Endodermal cell (in vitro differentiated cells): ENCODE measurements at regions not wholly inside any gene's neighbourhood (a gene's known extent, or its start where the extent isn't known, plus 50 kb on each side); places are given as distances from the start of the nearest gene placed in this dataset.
"Not testable (repeated sequence)": the region's sequence is repeated elsewhere in the genome, so short reads cannot be mapped to it uniquely, and the experiment has no call there.

Source experiments
- DNase-seq: peaks from one replicate; pipeline ENCODE4 v3.0.0-alpha.2; 2017
- H3K27ac ChIP-seq: 2 replicates; pipeline ENCODE4 v1.5.1; 2013; ENCODE audit warnings: mild to moderate bottlenecking, low read depth, low read length, moderate library complexity
- H3K27me3 ChIP-seq: 2 replicates; pipeline ENCODE4 v1.6.1; 2013; ENCODE audit warnings: mild to moderate bottlenecking, low read length, moderate library complexity; ENCODE audit not compliant: insufficient read depth, control insufficient read depth, poor library complexity, severe bottlenecking
- H3K36me3 ChIP-seq: 2 replicates; pipeline ENCODE4 v1.7.0; 2013; ENCODE audit warnings: mild to moderate bottlenecking, low read length, moderate library complexity; ENCODE audit not compliant: control insufficient read depth, insufficient read depth
- H3K4me1 ChIP-seq: one replicate; pipeline ENCODE4 v1.7.0; 2013; ENCODE audit warnings: low read length; ENCODE audit not compliant: control insufficient read depth, insufficient read depth
- H3K4me3 ChIP-seq: 2 replicates; pipeline ENCODE4 v1.5.1; 2013; ENCODE audit warnings: mild to moderate bottlenecking, low read length, moderate library complexity
- H3K9ac ChIP-seq: 2 replicates; pipeline ENCODE4 v1.6.1; 2013; ENCODE audit warnings: mild to moderate bottlenecking, low read length, moderate library complexity; ENCODE audit not compliant: poor library complexity, severe bottlenecking; ENCODE audit errors: extremely low read depth
- H3K9me3 ChIP-seq: 2 replicates; pipeline ENCODE4 v1.6.1; 2013; ENCODE audit warnings: mild to moderate bottlenecking, low read length, moderate library complexity; ENCODE audit not compliant: control insufficient read depth
- H3K27ac Mint-ChIP-seq: 2 replicates; pipeline ENCODE4 v1.8.0; 2020; ENCODE audit warnings: mixed read lengths
- H3K27me3 Mint-ChIP-seq: 2 replicates; pipeline ENCODE4 v1.8.0; 2021; ENCODE audit warnings: mild to moderate bottlenecking, mixed read lengths; ENCODE audit not compliant: insufficient read depth
- H3K36me3 Mint-ChIP-seq: 2 replicates; pipeline ENCODE4 v1.8.0; 2020; ENCODE audit warnings: low read depth, mixed read lengths
- H3K4me1 Mint-ChIP-seq: 2 replicates; pipeline ENCODE4 v1.8.0; 2020; ENCODE audit warnings: mixed read lengths
- H3K4me3 Mint-ChIP-seq: 2 replicates; pipeline ENCODE4 v1.8.0; 2020; ENCODE audit warnings: mild to moderate bottlenecking, moderate library complexity, mixed read lengths
- H3K9me3 Mint-ChIP-seq: 2 replicates; pipeline ENCODE4 v1.8.0; 2020; ENCODE audit warnings: mild to moderate bottlenecking, mixed read lengths
- CTCF ChIP-seq: fragments of 200-600 bp; sonication (generic); conservative IDR thresholded peaks from 2 replicates; pipeline ENCODE4 v1.5.0; 2021; ENCODE audit warnings: antibody characterized with exemption, mild to moderate bottlenecking
- WGBS, 2 experiments: methylation state at CpG; one replicate each; pipeline versions ENCODE4 v1.1.5 to v1.1.7; 2013; ENCODE audit warnings: missing lambda C conversion rate in 2 of 2, mixed read lengths in 1 of 2; ENCODE audit not compliant: insufficient coverage in 1 of 2, insufficient read length in 1 of 2; 5-methylcytosine and 5-hydroxymethylcytosine counted together

- H3K9me3 Mint-ChIP-seq = peaks cover 23% of the 10 kb centered on the region
- no peak overlapping the region for H3K27ac Mint-ChIP-seq
- Histone ChIP-seq H3K27me3 (peaks cover 9% of the 10 kb centered on the region), H3K9me3 (no peaks in the 10 kb centered on the region), H3K4me3 (no peak overlapping the region), H3K36me3 (no peaks in the 10 kb centered on the region), H3K9ac (no peak overlapping the region), H3K4me1 (no peaks in the 10 kb centered on the region), H3K27ac (no peak overlapping the region)
- H3K36me3 Mint-ChIP-seq = no peaks in the 10 kb centered on the region
- no peak for TF ChIP-seq CTCF
- no peak overlapping the region for H3K4me3 Mint-ChIP-seq
- peaks cover 10% of the 10 kb centered on the region for H3K27me3 Mint-ChIP-seq
- WGBS, 2 experiments = 83 to 91% methylated on average over 1 to 3 of the region's 3 CpGs
- DNase-seq = no peak
- H3K4me1 Mint-ChIP-seq = no peaks in the 10 kb centered on the region
Observed at GRCh38 chrX:151088221-151088620, 88.2 kb upstream of the GPR50 start.

- 80 to 83% methylated on average over 2 to 6 of the region's 6 CpGs for WGBS, 2 experiments
- Histone ChIP-seq H3K4me3 (no peak overlapping the region), H3K36me3 (no peaks in the 10 kb centered on the region), H3K27me3 (no peaks in the 10 kb centered on the region), H3K9me3 (no peaks in the 10 kb centered on the region), H3K4me1 (no peaks in the 10 kb centered on the region), H3K9ac (no peak overlapping the region), H3K27ac (no peak overlapping the region)
- Mint-ChIP-seq H3K4me3 (no peak overlapping the region), H3K27me3 (no peaks in the 10 kb centered on the region), H3K27ac (no peak overlapping the region), H3K9me3 (peaks cover 41% of the 10 kb centered on the region), H3K4me1 (peaks cover 1% of the 10 kb centered on the region), H3K36me3 (no peaks in the 10 kb centered on the region)
- no peak for TF ChIP-seq CTCF
- no peak for DNase-seq
Observed at GRCh38 chrX:151099001-151099400, 77.4 kb upstream of the GPR50 start.

- no peaks in the 10 kb centered on the region for H3K9me3 ChIP-seq
- no peak overlapping the region for H3K9ac ChIP-seq
- 93% methylated on average over 1 of the region's 1 CpG; no CpG with 5 or more reads in 1 of the 2 experiments for WGBS, 2 experiments
- H3K4me1 ChIP-seq = no peaks in the 10 kb centered on the region
- Mint-ChIP-seq H3K36me3 (no peaks in the 10 kb centered on the region), H3K27ac (no peak overlapping the region), H3K4me3 (no peak overlapping the region), H3K9me3 (peaks cover 43% of the 10 kb centered on the region), H3K4me1 (peaks cover 5% of the 10 kb centered on the region), H3K27me3 (peaks cover 2% of the 10 kb centered on the region)
- TF ChIP-seq CTCF = no peak
- no peak overlapping the region for H3K4me3 ChIP-seq
- H3K27me3 ChIP-seq = no peaks in the 10 kb centered on the region
- H3K36me3 ChIP-seq = no peaks in the 10 kb centered on the region
- DNase-seq = no peak
- no peak overlapping the region for H3K27ac ChIP-seq
Observed at GRCh38 chrX:151100799-151101198, 75.6 kb upstream of the GPR50 start.

- not testable (repeated sequence) for H3K4me1 ChIP-seq, H3K4me3 Mint-ChIP-seq, H3K27ac Mint-ChIP-seq, H3K27me3 ChIP-seq, H3K9me3 ChIP-seq, H3K27ac ChIP-seq, H3K4me3 ChIP-seq, H3K9ac ChIP-seq, H3K36me3 ChIP-seq, H3K36me3 Mint-ChIP-seq, H3K4me1 Mint-ChIP-seq, DNase-seq
- Mint-ChIP-seq H3K9me3 (peaks cover 75% of the 10 kb centered on the region), H3K27me3 (peaks cover 18% of the 10 kb centered on the region)
- WGBS, 2 experiments = 83% methylated on average over 2 of the region's 3 CpGs; no CpG with 5 or more reads in 1 of the 2 experiments
Observed at GRCh38 chrX:151113200-151113599, 63.2 kb upstream of the GPR50 start.
